HCT116 (cell line): ENCODE measurements at regions not wholly inside any gene's neighbourhood (a gene's known extent, or its start where the extent isn't known, plus 50 kb on each side); places are given as distances from the start of the nearest gene placed in this dataset.

ENCODE experiments used
- ATAC-seq: fragments of 200-7000 bp; cut with Tn5 transposase; 2 replicates; pipeline ENCODE4 v1.9.1; 2020; ENCODE audit warnings: mild to moderate bottlenecking, moderate library complexity
- BruUV-seq: library from RNA; stranded (reverse); fragments of 400-500 nt; replicated peaks from 2 replicates; lab custom pipeline; 2021; lab: Mats Ljungman, UMichigan
- CTCF ChIA-PET: fragments of 300-600 bp; sonication (Branson Sonifier 250); formaldehyde crosslinking; loops from one replicate; lab custom pipeline; 2021; ENCODE audit warnings: antibody characterized with exemption; lab: Charles Lee
- POLR2A ChIA-PET: fragments of 300-600, 350-600 bp; sonication (Branson Sonifier 250); formaldehyde crosslinking; loops from one replicate; lab custom pipeline; 2021; ENCODE audit warnings: antibody characterized with exemption; lab: Charles Lee
- RAD21 ChIA-PET, 2 experiments: fragments of 300-600 bp; sonication (Branson Sonifier 250); formaldehyde crosslinking; loops; one replicate each; lab custom pipeline; 2023; ENCODE audit warnings: low total read pairs in 2 of 2; ENCODE audit not compliant: uncharacterized antibody in 2 of 2, unreplicated experiment in 2 of 2, low non-redundant PET in 1 of 2; lab: Charles Lee
- DNase-seq: peaks from one replicate; pipeline ENCODE4 v3.0.0-alpha.2; 2010; ENCODE audit warnings: low read depth, low spot score
- H2AFZ ChIP-seq: fragments of 200-600 bp; shearing (Covaris generic), sonication (generic); 2 replicates; pipeline ENCODE4 v1.6.1; 2017; ENCODE audit warnings: low read depth, mixed run types, mixed read lengths, antibody characterized with exemption, low read length; ENCODE audit not compliant: poor library complexity, severe bottlenecking
- H3K27ac ChIP-seq: 2 replicates; pipeline ENCODE4 v1.5.1; 2012; ENCODE audit warnings: low read depth, low read length
- H3K27me3 ChIP-seq: fragments of 200-600 bp; sonication (generic); 2 replicates; pipeline ENCODE4 v1.6.1; 2016; ENCODE audit warnings: mixed run types, low read length, mixed read lengths; ENCODE audit not compliant: insufficient read depth
- H3K36me3 ChIP-seq, 2 experiments: fragments of 200-500 bp in 1 of 2; fragments of 200-600 bp in 1 of 2; sonication (Bioruptor generic) in 1 of 2; sonication (generic) in 1 of 2; 2 replicates each; pipeline versions ENCODE4 v1.5.1 to v1.6.1; 2014 to 2016; ENCODE audit warnings: low read length in 2 of 2, inconsistent platforms in 1 of 2, mixed read lengths in 1 of 2, mixed run types in 1 of 2; ENCODE audit not compliant: insufficient read depth in 2 of 2, control insufficient read depth in 1 of 2
- H3K4me1 ChIP-seq, 2 experiments: fragments of 200-600 bp in 1 of 2; sonication (generic) in 1 of 2; 2 replicates each; pipeline versions ENCODE4 v1.5.1 to v1.6.1; 2012 to 2017; ENCODE audit warnings: low read length in 2 of 2, inconsistent platforms in 1 of 2, mild to moderate bottlenecking in 1 of 2, mixed read lengths in 1 of 2, mixed run types in 1 of 2, moderate library complexity in 1 of 2; ENCODE audit not compliant: insufficient read depth in 2 of 2, control insufficient read depth in 1 of 2
- H3K4me2 ChIP-seq: fragments of 200-600 bp; sonication (generic); 2 replicates; pipeline ENCODE4 v1.6.1; 2017; ENCODE audit warnings: mixed run types, low read length, mixed read lengths
- H3K4me3 ChIP-seq, 2 experiments: fragments of 200-600 bp in 1 of 2; sonication (generic) in 1 of 2; replicated peaks in 1 of 2; 2 replicates each; pipeline ENCODE4 v1.5.1; 2011 to 2016; ENCODE audit warnings: low read length in 2 of 2, control low read depth in 1 of 2, low read depth in 1 of 2, mild to moderate bottlenecking in 1 of 2, mixed read lengths in 1 of 2, mixed run types in 1 of 2
- H3K79me2 ChIP-seq: fragments of 200-600 bp; sonication (generic); 2 replicates; pipeline ENCODE4 v1.6.1; 2017; ENCODE audit warnings: mild to moderate bottlenecking, mixed run types, low read length, moderate library complexity, mixed read lengths; ENCODE audit not compliant: insufficient read depth
- H3K9ac ChIP-seq: fragments of 200-600 bp; sonication (generic); 2 replicates; pipeline ENCODE4 v1.6.1; 2016; ENCODE audit warnings: low read length, mixed read lengths
- H3K9me2 ChIP-seq: fragments of 200-600 bp; sonication (generic), shearing (Covaris generic); 2 replicates; pipeline ENCODE4 v1.6.1; 2017; ENCODE audit warnings: mixed run types, mild to moderate bottlenecking, moderate library complexity; ENCODE audit not compliant: insufficient read depth
- H3K9me3 ChIP-seq, 2 experiments: fragments of 200-500 bp in 1 of 2; fragments of 200-600 bp in 1 of 2; sonication (Bioruptor generic) in 1 of 2; sonication (generic) in 1 of 2; 2 replicates each; pipeline ENCODE4 v1.6.1; 2014 to 2017; ENCODE audit warnings: low read length in 2 of 2, mixed read lengths in 2 of 2, inconsistent platforms in 1 of 2, low read depth in 1 of 2, mild to moderate bottlenecking in 1 of 2, mixed run types in 1 of 2, moderate library complexity in 1 of 2; ENCODE audit not compliant: control insufficient read depth in 1 of 2, insufficient read depth in 1 of 2
- H4K20me1 ChIP-seq: fragments of 200-600 bp; sonication (generic), shearing (Covaris generic); 2 replicates; pipeline ENCODE4 v1.6.1; 2017; ENCODE audit warnings: mixed run types, mild to moderate bottlenecking, moderate library complexity; ENCODE audit not compliant: insufficient read depth
- CBX3 ChIP-seq: IDR thresholded peaks from 2 replicates; pipeline ENCODE4 v1.6.1; 2012; ENCODE audit warnings: low read depth
- EGR1 ChIP-seq: IDR thresholded peaks from 2 replicates; pipeline ENCODE4 v1.6.1; 2012; ENCODE audit warnings: low read depth
- ELF1 ChIP-seq: IDR thresholded peaks from 2 replicates; pipeline ENCODE4 v1.6.1; 2012; ENCODE audit warnings: low read depth, borderline replicate concordance
- FOSL1 ChIP-seq: IDR thresholded peaks from 2 replicates; pipeline ENCODE4 v1.6.1; 2012; ENCODE audit warnings: low read depth
- JUND ChIP-seq: IDR thresholded peaks from 2 replicates; pipeline ENCODE4 v1.6.1; 2012
- MAX ChIP-seq: IDR thresholded peaks from 2 replicates; pipeline ENCODE4 v1.6.1; 2012
- POLR2A ChIP-seq: IDR thresholded peaks from 2 replicates; pipeline ENCODE4 v1.7.0; 2011; ENCODE audit warnings: borderline replicate concordance; ENCODE audit not compliant: insufficient read depth, insufficient read length; ENCODE audit errors: extremely low read depth
- POLR2AphosphoS5 ChIP-seq: IDR thresholded peaks from 2 replicates; pipeline ENCODE4 v1.6.1; 2011; ENCODE audit warnings: mild to moderate bottlenecking, low read depth, low read length, moderate library complexity
- REST ChIP-seq: IDR thresholded peaks from 2 replicates; pipeline ENCODE4 v1.6.1; 2012; ENCODE audit warnings: low read depth
- SIN3A ChIP-seq: IDR thresholded peaks from 2 replicates; pipeline ENCODE4 v1.6.1; 2012; ENCODE audit warnings: low read depth
- SP1 ChIP-seq: IDR thresholded peaks from 2 replicates; pipeline ENCODE4 v1.6.1; 2012; ENCODE audit warnings: low read depth
- YY1 ChIP-seq: IDR thresholded peaks from 2 replicates; pipeline ENCODE4 v1.6.1; 2011; ENCODE audit warnings: low read length, low read depth, moderate library complexity, mild to moderate bottlenecking; ENCODE audit not compliant: insufficient replicate concordance; ENCODE audit errors: extremely low read depth
- ZBTB33 ChIP-seq: IDR thresholded peaks from 2 replicates; pipeline ENCODE4 v1.6.1; 2011; ENCODE audit warnings: mild to moderate bottlenecking, low read length, moderate library complexity; ENCODE audit not compliant: insufficient replicate concordance; ENCODE audit errors: extremely low read depth
- ZNF274 ChIP-seq: fragments of 200-500 bp; sonication (Bioruptor generic); IDR thresholded peaks from 2 replicates; pipeline ENCODE4 v1.6.1; 2014; ENCODE audit warnings: mild to moderate bottlenecking, low read depth, low read length, inconsistent platforms
- intact Hi-C: fragments of 100-400 bp; cut with micrococcal nuclease; formaldehyde crosslinking; loops from 2 replicates; pipeline ENCODE4 v1.10.0; 2022

- no peak for DNase-seq
- H3K9me2 ChIP-seq: no peaks in the 10 kb centered on the region
- no peaks in the 10 kb centered on the region for H3K9me3 ChIP-seq
- no TSS peak for BruUV-seq
- H2AFZ ChIP-seq: no peak overlapping the region
- H3K27ac ChIP-seq: no peak overlapping the region
- H3K79me2 ChIP-seq: no peaks in the 10 kb centered on the region
- ChIA-PET POLR2A (no interaction called here), RAD21 (no interaction called here), CTCF (no interaction called here)
- H3K27me3 ChIP-seq: no peaks in the 10 kb centered on the region
- no peak overlapping the region for H3K9ac ChIP-seq
- H3K4me3 ChIP-seq: no peak overlapping the region
- no peaks in the 10 kb centered on the region for H3K36me3 ChIP-seq
- no peaks in the 10 kb centered on the region for H4K20me1 ChIP-seq
- H3K4me1 ChIP-seq: no peaks in the 10 kb centered on the region
- TF ChIP-seq ZNF274: no peak
- TF ChIP-seq MAX: no peak
- no peak for TF ChIP-seq SIN3A
- TF ChIP-seq SP1: no peak
- no peak for TF ChIP-seq FOSL1
- no peak for TF ChIP-seq POLR2AphosphoS5
- no peak for TF ChIP-seq YY1
- H3K4me2 ChIP-seq: no peak overlapping the region
- intact Hi-C loops: loop anchor here (10.0 kb wide), 1 partner anchor 378 kb away; no protein-coding TSS in a partner anchor
- ATAC-seq: no peak
Measured at GRCh38 chrX:10726647-10727046, 106.3 kb upstream of the MID1 start.

- Histone ChIP-seq H4K20me1 (no peaks in the 10 kb centered on the region), H2AFZ (no peak overlapping the region)
- DNase-seq: no peak
- TF ChIP-seq ZBTB33 (no peak), EGR1 (no peak), POLR2A (no peak), JUND (no peak), FOSL1 (no peak), REST (no peak), SP1 (no peak), YY1 (no peak), CBX3 (no peak), SIN3A (no peak), ELF1 (no peak)
- TF ChIP-seq, all 23 proteins: peak for 0
- Histone ChIP-seq H3K4me3 (no peak overlapping the region), H3K27me3 (no peaks in the 10 kb centered on the region), H3K36me3 (no peaks in the 10 kb centered on the region), H3K9me3 (no peaks in the 10 kb centered on the region), H3K4me2 (no peak overlapping the region), H3K27ac (no peak overlapping the region), H3K79me2 (no peaks in the 10 kb centered on the region), H3K4me1 (no peaks in the 10 kb centered on the region), H3K9ac (no peak overlapping the region), H3K9me2 (no peaks in the 10 kb centered on the region)
- no TSS peak for BruUV-seq
- no peak for ATAC-seq
- ChIA-PET CTCF (no interaction called here), RAD21 (no interaction called here), POLR2A (no interaction called here)
- intact Hi-C loops: loop anchor here (10.0 kb wide), 1 partner anchor 376 kb away; no protein-coding TSS in a partner anchor
Measured at GRCh38 chrX:10728806-10729389, 108.5 kb upstream of the MID1 start.
